Brain microvascular endothelial cell (primary cell): ENCODE measurements at regions not wholly inside any gene's neighbourhood (a gene's known extent, or its start where the extent isn't known, plus 50 kb on each side); places are given as distances from the start of the nearest gene placed in this dataset.

Source experiments
- DNase-seq: peaks from one replicate; pipeline ENCODE4 v3.0.0-alpha.2; 2020
- H3K27ac ChIP-seq: fragments of 250-450 bp; sonication (Bioruptor Pico); 2 replicates; pipeline ENCODE4 v1.5.1; 2020; ENCODE audit warnings: mild to moderate bottlenecking, moderate library complexity
- H3K27me3 ChIP-seq: fragments of 250-450 bp; sonication (Bioruptor Pico); replicated peaks from 2 replicates; pipeline ENCODE4 v1.5.1; 2020; ENCODE audit warnings: mild to moderate bottlenecking
- H3K36me3 ChIP-seq: fragments of 250-450 bp; sonication (Bioruptor Pico); replicated peaks from 2 replicates; pipeline ENCODE4 v1.5.1; 2020; ENCODE audit warnings: mild to moderate bottlenecking
- H3K4me3 ChIP-seq: 2 replicates; pipeline ENCODE4 v1.5.1; 2011; ENCODE audit warnings: low read depth, mild to moderate bottlenecking, control low read depth, low read length, moderate library complexity
- in situ Hi-C: cut with HindIII; loops from 2 replicates; pipeline ENCODE4 v1.10.0; 2017; ENCODE audit warnings: low sequenced_read_pairs, low pct_ligation_motif_present
- TF ChIP-seq, protein P1 (sequence below): IDR thresholded peaks from 2 replicates; pipeline ENCODE4 v1.5.1; 2011; ENCODE audit warnings: low read depth, mild to moderate bottlenecking, moderate library complexity, low read length, control low read depth, inconsistent platforms; ENCODE audit errors: missing control alignments

- Histone ChIP-seq H3K36me3 (no peaks in the 10 kb centered on the region), H3K27me3 (no peaks in the 10 kb centered on the region), H3K4me3 (no peak overlapping the region), H3K27ac (no peak overlapping the region)
- in situ Hi-C loops, result no loop called here
- TF ChIP-seq, protein P1, sequence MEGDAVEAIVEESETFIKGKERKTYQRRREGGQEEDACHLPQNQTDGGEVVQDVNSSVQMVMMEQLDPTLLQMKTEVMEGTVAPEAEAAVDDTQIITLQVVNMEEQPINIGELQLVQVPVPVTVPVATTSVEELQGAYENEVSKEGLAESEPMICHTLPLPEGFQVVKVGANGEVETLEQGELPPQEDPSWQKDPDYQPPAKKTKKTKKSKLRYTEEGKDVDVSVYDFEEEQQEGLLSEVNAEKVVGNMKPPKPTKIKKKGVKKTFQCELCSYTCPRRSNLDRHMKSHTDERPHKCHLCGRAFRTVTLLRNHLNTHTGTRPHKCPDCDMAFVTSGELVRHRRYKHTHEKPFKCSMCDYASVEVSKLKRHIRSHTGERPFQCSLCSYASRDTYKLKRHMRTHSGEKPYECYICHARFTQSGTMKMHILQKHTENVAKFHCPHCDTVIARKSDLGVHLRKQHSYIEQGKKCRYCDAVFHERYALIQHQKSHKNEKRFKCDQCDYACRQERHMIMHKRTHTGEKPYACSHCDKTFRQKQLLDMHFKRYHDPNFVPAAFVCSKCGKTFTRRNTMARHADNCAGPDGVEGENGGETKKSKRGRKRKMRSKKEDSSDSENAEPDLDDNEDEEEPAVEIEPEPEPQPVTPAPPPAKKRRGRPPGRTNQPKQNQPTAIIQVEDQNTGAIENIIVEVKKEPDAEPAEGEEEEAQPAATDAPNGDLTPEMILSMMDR, result no peak
- no peak for DNase-seq
These were observed 977.6 kb downstream of the BRD1 start for GRCh38 chr22:48849963-48850657.

- no peak for DNase-seq
- in situ Hi-C loops, result no loop called here
- TF ChIP-seq, protein P1, result no peak
- Histone ChIP-seq H3K36me3 (no peaks in the 10 kb centered on the region), H3K27ac (no peak overlapping the region), H3K27me3 (no peaks in the 10 kb centered on the region), H3K4me3 (no peak overlapping the region)
These were observed 978.3 kb downstream of the BRD1 start for GRCh38 chr22:48849219-48849912.

- Histone ChIP-seq H3K27me3 (no peaks in the 10 kb centered on the region), H3K27ac (no peak overlapping the region), H3K4me3 (no peak overlapping the region), H3K36me3 (no peaks in the 10 kb centered on the region)
- in situ Hi-C loops, result no loop called here
- TF ChIP-seq, protein P1, result no peak
- DNase-seq, result no peak
These were observed 981.5 kb downstream of the BRD1 start for GRCh38 chr22:48846200-48846599.

- DNase-seq, result no peak
These were observed 982.2 kb downstream of the BRD1 start for GRCh38 chr22:48845356-48845936.

GRCh38 chr22:48844056-48844675 lies 983.5 kb downstream of the BRD1 start:
- in situ Hi-C loops, result no loop called here
- no peaks in the 10 kb centered on the region for H3K27me3 ChIP-seq
- TF ChIP-seq, protein P1, result no peak
- H3K27ac ChIP-seq, result no peak overlapping the region
- no peak overlapping the region for H3K4me3 ChIP-seq
- DNase-seq, result no peak
- H3K36me3 ChIP-seq, result no peaks in the 10 kb centered on the region

More at GRCh38 chr22:48845356-48845936, 982.2 kb downstream of the BRD1 start:
- no peaks in the 10 kb centered on the region for H3K36me3 ChIP-seq
- no peak overlapping the region for H3K27ac ChIP-seq
- TF ChIP-seq, protein P1, result no peak
- no peaks in the 10 kb centered on the region for H3K27me3 ChIP-seq
- no peak overlapping the region for H3K4me3 ChIP-seq
- in situ Hi-C loops, result no loop called here
